MCF 10A (cell line): ENCODE measurements at regions not wholly inside any gene's neighbourhood (a gene's known extent, or its start where the extent isn't known, plus 50 kb on each side); places are given as distances from the start of the nearest gene placed in this dataset.
A peak's percentile ranks its signal among the peaks of the same experiment; 100 is the strongest.

Experiments used
- BruUV-seq: library from RNA; stranded (reverse); fragments of 400-500 nt; replicated peaks from 2 replicates; lab custom pipeline; 2021; lab: Mats Ljungman, UMichigan
- CTCF ChIA-PET: fragments of 300-600 bp; sonication (Branson Sonifier 250); formaldehyde crosslinking; extraction: SDS; loops from one replicate; lab custom pipeline; 2021; ENCODE audit warnings: antibody characterized with exemption, inconsistent platforms; lab: Yijun Ruan, JAX
- POLR2A ChIA-PET: fragments of 300-600, 350-650 bp; sonication (Branson Sonifier 250); formaldehyde crosslinking; extraction: SDS; loops from one replicate; lab custom pipeline; 2020; ENCODE audit warnings: antibody characterized with exemption, inconsistent platforms; lab: Yijun Ruan, JAX
- DNase-seq: peaks from one replicate; pipeline ENCODE4 v3.0.0-alpha.2; 2018; ENCODE audit not compliant: unreplicated experiment
- H3K27ac Mint-ChIP-seq: one replicate; pipeline ENCODE4 v1.8.0; 2022; ENCODE audit warnings: mild to moderate bottlenecking, low read depth, mixed read lengths; ENCODE audit not compliant: unreplicated experiment
- H3K27me3 Mint-ChIP-seq: one replicate; pipeline ENCODE4 v1.8.0; 2022; ENCODE audit warnings: mixed read lengths; ENCODE audit not compliant: insufficient read depth, unreplicated experiment
- H3K36me3 Mint-ChIP-seq: one replicate; pipeline ENCODE4 v1.8.0; 2022; ENCODE audit warnings: mild to moderate bottlenecking, moderate library complexity, mixed read lengths; ENCODE audit not compliant: insufficient read depth, unreplicated experiment
- H3K4me1 Mint-ChIP-seq: one replicate; pipeline ENCODE4 v1.8.0; 2022; ENCODE audit warnings: mixed read lengths; ENCODE audit not compliant: insufficient read depth, unreplicated experiment
- H3K4me3 Mint-ChIP-seq: one replicate; pipeline ENCODE4 v1.8.0; 2022; ENCODE audit warnings: mild to moderate bottlenecking, moderate library complexity, mixed read lengths; ENCODE audit not compliant: unreplicated experiment
- H3K9me3 Mint-ChIP-seq: one replicate; pipeline ENCODE4 v1.8.0; 2022; ENCODE audit warnings: mixed read lengths; ENCODE audit not compliant: unreplicated experiment
- intact Hi-C: fragments of 100-400 bp; cut with micrococcal nuclease; formaldehyde crosslinking; loops from 2 replicates; pipeline ENCODE4 v1.14.1; 2022
- TF ChIP-seq, protein P1 (sequence below): fragments of 200-600 bp; IDR thresholded peaks from one replicate; pipeline ENCODE4 v1.8.0; 2022; ENCODE audit warnings: antibody characterized with exemption, mild to moderate bottlenecking; ENCODE audit not compliant: unreplicated experiment

GRCh38 chr13:93003531-93003930 lies 223.1 kb upstream of the GPC6 start:
- ChIA-PET CTCF (interaction anchor here (0.7 to 1.0 kb wide), 2 partner anchors 557 to 1196 kb away, joined by 3 to 7 read pairs; no protein-coding TSS in a partner anchor), POLR2A (no interaction called here)
- H3K4me3 Mint-ChIP-seq: no peak overlapping the region
- no peaks in the 10 kb centered on the region for H3K4me1 Mint-ChIP-seq
- no TSS peak for BruUV-seq
- no peak overlapping the region for H3K27ac Mint-ChIP-seq
- H3K36me3 Mint-ChIP-seq: peaks cover 5% of the 10 kb centered on the region
- DNase-seq: no peak
- H3K27me3 Mint-ChIP-seq: no peaks in the 10 kb centered on the region
- TF ChIP-seq, protein P1, sequence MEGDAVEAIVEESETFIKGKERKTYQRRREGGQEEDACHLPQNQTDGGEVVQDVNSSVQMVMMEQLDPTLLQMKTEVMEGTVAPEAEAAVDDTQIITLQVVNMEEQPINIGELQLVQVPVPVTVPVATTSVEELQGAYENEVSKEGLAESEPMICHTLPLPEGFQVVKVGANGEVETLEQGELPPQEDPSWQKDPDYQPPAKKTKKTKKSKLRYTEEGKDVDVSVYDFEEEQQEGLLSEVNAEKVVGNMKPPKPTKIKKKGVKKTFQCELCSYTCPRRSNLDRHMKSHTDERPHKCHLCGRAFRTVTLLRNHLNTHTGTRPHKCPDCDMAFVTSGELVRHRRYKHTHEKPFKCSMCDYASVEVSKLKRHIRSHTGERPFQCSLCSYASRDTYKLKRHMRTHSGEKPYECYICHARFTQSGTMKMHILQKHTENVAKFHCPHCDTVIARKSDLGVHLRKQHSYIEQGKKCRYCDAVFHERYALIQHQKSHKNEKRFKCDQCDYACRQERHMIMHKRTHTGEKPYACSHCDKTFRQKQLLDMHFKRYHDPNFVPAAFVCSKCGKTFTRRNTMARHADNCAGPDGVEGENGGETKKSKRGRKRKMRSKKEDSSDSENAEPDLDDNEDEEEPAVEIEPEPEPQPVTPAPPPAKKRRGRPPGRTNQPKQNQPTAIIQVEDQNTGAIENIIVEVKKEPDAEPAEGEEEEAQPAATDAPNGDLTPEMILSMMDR: no peak
- intact Hi-C loops: no loop called here
- peaks cover 12% of the 10 kb centered on the region for H3K9me3 Mint-ChIP-seq

DNA sequence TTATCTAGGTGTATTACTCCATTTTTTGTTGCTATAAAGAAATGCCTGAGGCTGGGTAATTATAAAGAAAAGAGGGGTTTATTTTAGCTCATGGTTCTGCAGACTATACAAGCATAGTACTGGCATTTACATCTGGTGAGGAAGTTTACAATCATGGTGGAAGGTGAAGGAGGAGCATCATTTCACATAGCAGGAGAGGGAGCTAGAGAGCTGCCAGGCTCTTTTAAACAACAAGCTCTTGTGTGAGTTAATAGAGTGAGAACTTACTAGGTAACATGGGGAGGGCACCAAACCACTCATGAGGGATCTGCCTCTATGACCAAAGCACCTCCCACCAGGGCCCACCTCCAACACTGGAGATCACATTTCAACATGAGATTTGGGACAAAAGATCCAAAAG lies 221.7 kb upstream of the GPC6 start:
- no peak overlapping the region for H3K27ac Mint-ChIP-seq
- no peak overlapping the region for H3K4me3 Mint-ChIP-seq
- POLR2A ChIA-PET: interaction anchor here (0.6 kb wide), 1 partner anchor 1297 kb away, joined by 3 read pairs; no protein-coding TSS in a partner anchor
- CTCF ChIA-PET: interaction anchor here (0.7 kb wide), 1 partner anchor 9 kb away, joined by 3 read pairs; no protein-coding TSS in a partner anchor
- H3K27me3 Mint-ChIP-seq: no peaks in the 10 kb centered on the region
- peaks cover 5% of the 10 kb centered on the region for H3K36me3 Mint-ChIP-seq
- no TSS peak for BruUV-seq
- no peaks in the 10 kb centered on the region for H3K4me1 Mint-ChIP-seq
- intact Hi-C loops: no loop called here
- DNase-seq: peak; percentile 26
- H3K9me3 Mint-ChIP-seq: peaks cover 12% of the 10 kb centered on the region
- TF ChIP-seq, protein P1: no peak

DNA sequence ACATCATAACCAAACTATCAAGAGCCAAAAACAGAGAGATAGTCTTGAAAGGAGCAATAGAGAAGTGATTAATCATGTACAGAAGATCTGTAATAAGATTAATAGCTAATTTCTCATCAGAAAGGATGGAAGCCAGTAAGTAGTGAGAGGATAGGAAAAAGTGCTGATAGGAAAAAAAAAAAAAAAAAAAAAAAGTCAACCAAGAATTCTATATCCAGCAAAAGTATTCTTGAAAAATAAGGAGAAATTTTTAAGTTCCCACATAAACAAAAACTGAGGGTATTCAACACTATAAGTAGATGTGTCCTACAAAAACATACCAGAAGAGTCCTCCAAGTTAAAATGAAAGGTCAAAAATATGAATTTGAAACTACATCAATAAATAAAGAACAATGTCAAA lies 218.7 kb upstream of the GPC6 start:
- H3K4me3 Mint-ChIP-seq: no peak overlapping the region
- peaks cover 5% of the 10 kb centered on the region for H3K36me3 Mint-ChIP-seq
- no peak for DNase-seq
- ChIA-PET POLR2A (interaction anchor here (0.7 kb wide), 1 partner anchor 439 kb away, joined by 3 read pairs; no protein-coding TSS in a partner anchor), CTCF (no interaction called here)
- no peaks in the 10 kb centered on the region for H3K27me3 Mint-ChIP-seq
- intact Hi-C loops: no loop called here
- H3K27ac Mint-ChIP-seq: no peak overlapping the region
- TF ChIP-seq, protein P1: no peak
- no TSS peak for BruUV-seq
- H3K9me3 Mint-ChIP-seq: peaks cover 12% of the 10 kb centered on the region
- no peaks in the 10 kb centered on the region for H3K4me1 Mint-ChIP-seq

DNA sequence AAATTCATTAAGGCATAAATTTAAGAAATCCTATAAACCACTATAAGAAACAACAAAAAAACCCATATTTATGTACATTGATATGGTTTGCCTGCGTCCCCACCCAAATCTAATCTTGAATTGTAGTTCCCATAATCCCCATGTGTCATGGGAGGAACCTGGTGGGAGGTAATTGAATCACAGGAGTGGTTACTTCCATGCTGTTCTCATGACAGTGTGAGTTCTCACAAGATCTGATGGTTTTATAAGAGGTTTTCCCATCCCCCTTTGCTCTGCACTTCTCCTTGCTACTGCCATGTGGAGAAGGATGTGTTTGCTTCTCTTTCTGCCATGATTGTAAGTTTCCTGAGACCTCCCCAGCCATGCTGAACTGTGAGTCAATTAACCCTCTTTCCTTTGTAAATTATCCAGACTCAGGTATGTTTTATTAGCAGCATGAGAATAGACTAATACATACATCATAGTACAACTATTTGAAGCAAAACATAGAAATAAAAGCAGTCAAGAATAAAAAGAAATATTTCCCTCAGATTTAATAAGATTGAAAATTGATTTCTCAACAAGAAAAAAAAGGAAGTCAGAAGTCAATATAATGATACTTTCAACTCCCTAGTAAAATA lies 209.0 kb upstream of the GPC6 start:
- H3K36me3 Mint-ChIP-seq: no peaks in the 10 kb centered on the region
- no peak overlapping the region for H3K27ac Mint-ChIP-seq
- TF ChIP-seq, protein P1: no peak
- H3K4me1 Mint-ChIP-seq: no peaks in the 10 kb centered on the region
- DNase-seq: no peak
- POLR2A ChIA-PET: no interaction called here
- no peak overlapping the region for H3K4me3 Mint-ChIP-seq
- intact Hi-C loops: no loop called here
- CTCF ChIA-PET: no interaction called here
- peaks cover 49% of the 10 kb centered on the region for H3K9me3 Mint-ChIP-seq
- no TSS peak for BruUV-seq
- no peaks in the 10 kb centered on the region for H3K27me3 Mint-ChIP-seq
